PC-3 (cell line): ENCODE measurements at regions not wholly inside any gene's neighbourhood (a gene's known extent, or its start where the extent isn't known, plus 50 kb on each side); places are given as distances from the start of the nearest gene placed in this dataset.

Experiments
- ATAC-seq: fragments of 200-7000 bp; cut with Tn5 transposase; 2 replicates; pipeline ENCODE4 v1.9.1; 2020; ENCODE audit warnings: mild to moderate bottlenecking, moderate library complexity
- BruUV-seq: library from RNA; stranded (reverse); fragments of 400-500 nt; replicated peaks from 2 replicates; lab custom pipeline; 2021; lab: Mats Ljungman, UMichigan
- CTCF ChIA-PET: fragments of 300-600 bp; sonication (Branson Sonifier 250); formaldehyde crosslinking; loops from one replicate; lab custom pipeline; 2022; ENCODE audit warnings: antibody characterized with exemption; lab: Charles Lee
- POLR2A ChIA-PET: fragments of 300-600 bp; sonication (Branson Sonifier 250); formaldehyde crosslinking; loops from one replicate; lab custom pipeline; 2022; ENCODE audit warnings: antibody characterized with exemption; ENCODE audit not compliant: unreplicated experiment; lab: Charles Lee
- DNase-seq: peaks from one replicate; pipeline ENCODE4 v3.0.0-alpha.2; 2015
- H2AFZ ChIP-seq: fragments of 300-600 bp; sonication (generic); 2 replicates; pipeline ENCODE4 v1.6.0; 2016; ENCODE audit warnings: antibody characterized with exemption, low read length
- H3F3A ChIP-seq: fragments of 300-600 bp; sonication (generic); one replicate; pipeline ENCODE4 v1.6.0; 2017; ENCODE audit warnings: antibody characterized with exemption, low read length, control low read depth, mild to moderate bottlenecking; ENCODE audit not compliant: unreplicated experiment
- H3K27ac ChIP-seq: fragments of 300-600 bp; sonication (generic); 2 replicates; pipeline ENCODE4 v1.5.1; 2016; ENCODE audit warnings: mild to moderate bottlenecking, low read length
- H3K27me3 ChIP-seq: fragments of 300-600 bp; sonication (generic); 2 replicates; pipeline ENCODE4 v1.6.1; 2016; ENCODE audit warnings: low read length, mixed read lengths
- H3K36me3 ChIP-seq: fragments of 300-600 bp; sonication (generic); 2 replicates; pipeline ENCODE4 v1.6.1; 2016; ENCODE audit warnings: low read depth, mixed run types, low read length, mixed read lengths
- H3K4me1 ChIP-seq: fragments of 300-600 bp; sonication (generic); 2 replicates; pipeline ENCODE4 v1.5.1; 2016; ENCODE audit warnings: low read length; ENCODE audit not compliant: insufficient read depth
- H3K4me2 ChIP-seq: fragments of 300-600 bp; sonication (generic); 2 replicates; pipeline ENCODE4 v1.6.0; 2016; ENCODE audit warnings: low read length
- H3K4me3 ChIP-seq: fragments of 300-600 bp; sonication (generic); 2 replicates; pipeline ENCODE4 v1.5.1; 2016; ENCODE audit warnings: mild to moderate bottlenecking, low read length, mixed read lengths
- H3K79me2 ChIP-seq: fragments of 300-600 bp; sonication (generic); 2 replicates; pipeline ENCODE4 v1.6.1; 2017; ENCODE audit warnings: low read length, mixed read lengths
- H3K9ac ChIP-seq: fragments of 300-600 bp; sonication (generic); 2 replicates; pipeline ENCODE4 v1.6.0; 2016; ENCODE audit warnings: mild to moderate bottlenecking, low read length
- H3K9me2 ChIP-seq: fragments of 300-600 bp; sonication (generic); replicated peaks from 2 replicates; pipeline ENCODE4 v1.6.1; 2016; ENCODE audit warnings: mixed run types, low read length, mixed read lengths
- H3K9me3 ChIP-seq: fragments of 300-600 bp; sonication (generic); 2 replicates; pipeline ENCODE4 v1.6.1; 2016; ENCODE audit warnings: low read length, mixed read lengths
- H4K20me1 ChIP-seq: fragments of 300-600 bp; sonication (generic); 2 replicates; pipeline ENCODE4 v1.6.1; 2016; ENCODE audit warnings: low read length, mixed read lengths
- CTCF ChIP-seq: fragments of 300-600 bp; sonication (generic); conservative IDR thresholded peaks from 2 replicates; pipeline ENCODE4 v1.5.1; 2017; ENCODE audit warnings: antibody characterized with exemption, low read depth, mild to moderate bottlenecking, low read length
- EZH2 ChIP-seq: fragments of 300-600 bp; sonication (generic); IDR thresholded peaks from one replicate; pipeline ENCODE4 v1.6.1; 2017; ENCODE audit warnings: antibody characterized with exemption, mild to moderate bottlenecking, low read length; ENCODE audit not compliant: unreplicated experiment
- EZH2phosphoT487 ChIP-seq: fragments of 300-600 bp; sonication (generic); IDR thresholded peaks from 2 replicates; pipeline ENCODE4 v1.6.1; 2018; ENCODE audit warnings: mild to moderate bottlenecking, antibody characterized with exemption, low read length, borderline replicate concordance
- intact Hi-C: fragments of 100-400 bp; cut with micrococcal nuclease; formaldehyde crosslinking; loops from 2 replicates; pipeline ENCODE4 v1.9.0; 2023

GRCh38 chr17:14875557-14876412 lies 389.3 kb downstream of the PMP22 start:
- POLR2A ChIA-PET = no interaction called here
- BruUV-seq = no TSS peak

GRCh38 chr17:14873996-14874395 lies 391.1 kb downstream of the PMP22 start:
- CTCF ChIA-PET = no interaction called here

More at GRCh38 chr17:14875557-14876412, 389.3 kb downstream of the PMP22 start:
- Histone ChIP-seq H3K36me3 (no peaks in the 10 kb centered on the region), H3K4me3 (no peak overlapping the region), H3F3A (no peaks in the 10 kb centered on the region), H3K9me2 (no peaks in the 10 kb centered on the region), H3K4me2 (no peak overlapping the region), H3K9ac (no peak overlapping the region), H3K27me3 (peaks cover 40% of the 10 kb centered on the region), H4K20me1 (no peaks in the 10 kb centered on the region), H3K9me3 (0 out of 2 replicates have a peak, but pooled peaks cover 3% of the 10 kb centered on the region), H3K4me1 (no peaks in the 10 kb centered on the region), H2AFZ (no peak overlapping the region), H3K27ac (no peak overlapping the region), H3K79me2 (no peaks in the 10 kb centered on the region)
- CTCF ChIA-PET = no interaction called here
- ATAC-seq (no peak), DNase-seq (no peak)
- TF ChIP-seq CTCF (no peak), EZH2phosphoT487 (no peak), EZH2 (no peak)
- intact Hi-C loops = no loop called here

More at GRCh38 chr17:14873996-14874395, 391.1 kb downstream of the PMP22 start:
- Histone ChIP-seq H3K9me3 (0 out of 2 replicates have a peak, but pooled peaks cover 3% of the 10 kb centered on the region), H3K79me2 (no peaks in the 10 kb centered on the region), H3K4me3 (no peak overlapping the region), H3K36me3 (no peaks in the 10 kb centered on the region), H3K9me2 (no peaks in the 10 kb centered on the region), H3F3A (no peaks in the 10 kb centered on the region), H3K9ac (no peak overlapping the region), H2AFZ (no peak overlapping the region), H3K27ac (no peak overlapping the region), H4K20me1 (no peaks in the 10 kb centered on the region), H3K27me3 (peaks cover 48% of the 10 kb centered on the region), H3K4me2 (no peak overlapping the region), H3K4me1 (no peaks in the 10 kb centered on the region)
- DNase-seq (no peak), ATAC-seq (no peak)
- POLR2A ChIA-PET = no interaction called here
- no peak for TF ChIP-seq EZH2
- no peak for TF ChIP-seq EZH2phosphoT487
- TF ChIP-seq CTCF = no peak
- intact Hi-C loops = no loop called here
- BruUV-seq = no TSS peak
